ENCODE measurements at regions not wholly inside any gene's neighbourhood (a gene's known extent, or its start where the extent isn't known, plus 50 kb on each side); places are given as distances from the start of the nearest gene placed in this dataset.

GRCh38 chr12:25712169-25712568, 159.1 kb upstream of the LMNTD1 start:
- TF ChIP-seq CTCF (IDR thresholded peaks at IDR 0.05) (no peak), POLR2A (IDR thresholded peaks at IDR 0.05) (no peak)
